ENCODE measurements at regions not wholly inside any gene's neighbourhood (a gene's known extent, or its start where the extent isn't known, plus 50 kb on each side); places are given as distances from the start of the nearest gene placed in this dataset.

DNA sequence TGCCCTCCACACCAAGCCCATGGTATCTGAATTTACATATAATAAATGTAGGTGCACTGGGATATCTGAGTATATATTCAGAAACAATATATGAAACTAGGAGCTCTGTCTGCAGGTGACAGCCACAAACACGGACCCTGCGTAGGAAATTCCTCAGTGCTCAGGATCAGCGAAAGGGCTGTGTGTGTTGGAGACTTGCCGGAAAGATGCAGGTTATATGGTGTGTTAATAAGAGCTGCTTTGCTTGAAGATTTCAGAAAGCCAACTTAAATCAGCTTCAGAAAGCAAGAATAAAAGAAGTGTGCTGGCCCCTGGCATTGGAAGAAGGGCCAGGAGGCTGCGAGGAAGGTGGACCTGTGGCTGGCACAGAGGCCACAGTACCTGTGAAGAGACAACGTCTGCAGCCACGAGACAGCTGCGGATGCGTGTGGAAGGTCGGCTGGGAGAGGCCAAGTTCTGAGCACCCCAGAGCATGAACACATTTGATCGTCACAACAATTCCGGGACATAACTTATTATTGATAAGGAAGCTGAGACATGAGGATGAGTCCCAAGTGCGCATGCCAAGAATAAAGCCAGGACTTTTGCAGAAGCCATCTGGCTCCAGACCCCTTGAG, 183.2 kb downstream of the DLL1 start:
- intact Hi-C loops (cut with micrococcal nuclease) (loop anchor here (10.0 kb wide), 1 partner anchor 273 kb away; no protein-coding TSS in a partner anchor), dilution Hi-C loops (cut with MboI; ENCODE audit: extremely low pct_ligation_motif_present, low sequenced_read_pairs) (no loop called here)
- H3K9ac ChIP-seq (replicated peaks; ENCODE audit: extremely low read depth, insufficient read depth, low read length), result no peak overlapping the region
- H3K27me3 ChIP-seq (ENCODE audit: control insufficient read depth in 2 of 2, insufficient read depth in 2 of 2, low read length in 2 of 2), result no peaks in the 10 kb centered on the region
- H3K4me2 ChIP-seq (ENCODE audit: insufficient read depth, low read length), result no peak overlapping the region
- H3K9me1 ChIP-seq (replicated peaks; ENCODE audit: control insufficient read depth, extremely low read depth, insufficient read depth, low read length), result no peaks in the 10 kb centered on the region
- no peak for FAIRE-seq
- no peak for DNase-seq (ENCODE audit: low read depth, low spot score)
- H2AFZ ChIP-seq (ENCODE audit: low read depth, low read length), result no peak overlapping the region
- no peak overlapping the region for H3K4me3 ChIP-seq (replicated peaks in 1 of 3; ENCODE audit: insufficient read depth in 1 of 3, low read depth in 1 of 3, low read length in 3 of 3)
- H3K79me2 ChIP-seq (ENCODE audit: control insufficient read depth, insufficient read depth, low read length), result no peaks in the 10 kb centered on the region
- POLR2A ChIA-PET, result no interaction called here
- CTCF ChIA-PET, result no interaction called here
- no peak for TF ChIP-seq JUN (IDR thresholded peaks at IDR 0.05; ENCODE audit: borderline replicate concordance, insufficient read depth, insufficient read length, low read depth)
- no peak for TF ChIP-seq MYC (IDR thresholded peaks at IDR 0.05; ENCODE audit: low read depth, low read length)
- TF ChIP-seq EZH2 (IDR thresholded peaks at IDR 0.05; ENCODE audit: borderline replicate concordance, low read depth, low read length, severe bottlenecking), result no peak
- no peak overlapping the region for H3K27ac ChIP-seq (ENCODE audit: insufficient read depth, low read depth, low read length)
- H3K4me1 ChIP-seq (ENCODE audit: control insufficient read depth, extremely low read depth, insufficient read depth, low read length), result no peaks in the 10 kb centered on the region
- no TSS peak for BruUV-seq (replicated peaks)
- no peaks in the 10 kb centered on the region for H3K9me3 ChIP-seq (replicated peaks; ENCODE audit: control insufficient read depth, insufficient read depth, low read length)
- no peaks in the 10 kb centered on the region for H4K20me1 ChIP-seq (replicated peaks; ENCODE audit: control insufficient read depth, extremely low read depth, insufficient read depth, low read length)
- no peaks in the 10 kb centered on the region for H3K36me3 ChIP-seq (ENCODE audit: control insufficient read depth in 2 of 2, extremely low read depth in 1 of 2, insufficient read depth in 2 of 2, low read length in 2 of 2)

DNA sequence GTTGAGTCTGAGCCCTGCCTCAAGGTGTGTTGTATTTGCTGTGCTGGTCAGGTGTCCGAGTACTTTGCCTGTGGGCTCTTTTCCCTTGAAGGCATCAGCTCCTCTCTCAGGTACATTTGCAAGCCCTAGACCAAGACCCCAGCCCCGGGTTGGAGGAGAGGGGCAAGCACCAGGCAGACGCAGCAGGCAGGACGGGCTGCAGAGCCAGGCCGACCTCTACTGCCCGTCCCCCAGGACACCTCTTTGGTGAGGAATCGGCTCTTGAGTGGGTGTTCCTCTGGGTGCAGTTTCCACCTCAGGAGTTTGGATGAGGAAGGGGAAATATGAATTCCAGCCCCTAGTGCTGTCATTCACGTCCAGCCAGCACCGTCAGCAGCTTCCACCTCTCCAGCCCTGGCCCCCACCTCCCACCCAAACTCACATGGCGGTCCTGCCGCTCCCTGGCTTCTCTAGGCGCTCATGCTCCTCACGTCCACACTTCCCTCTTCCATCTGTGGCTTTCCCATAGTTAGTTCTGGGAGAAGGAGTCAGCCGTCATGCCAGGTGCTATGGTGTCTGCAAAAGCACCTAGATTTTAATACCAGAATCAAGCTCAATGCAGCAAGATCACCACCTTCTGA, 183.9 kb downstream of the DLL1 start:
- CTCF ChIA-PET, result no interaction called here
- dilution Hi-C loops (cut with MboI; ENCODE audit: extremely low pct_ligation_motif_present, low sequenced_read_pairs) (no loop called here), intact Hi-C loops (cut with micrococcal nuclease) (loop anchor here (10.0 kb wide), 1 partner anchor 272 kb away; no protein-coding TSS in a partner anchor)
- no peak for TF ChIP-seq POLR2AphosphoS5 (IDR thresholded peaks at IDR 0.05; ENCODE audit: insufficient read depth, low read depth, low read length)
- no peak for TF ChIP-seq EZH2 (IDR thresholded peaks at IDR 0.05; ENCODE audit: borderline replicate concordance, low read depth, low read length, severe bottlenecking)
- TF ChIP-seq MYC (IDR thresholded peaks at IDR 0.05; ENCODE audit: low read depth, low read length), result no peak
- TF ChIP-seq FOS (IDR thresholded peaks at IDR 0.05; ENCODE audit: borderline replicate concordance, insufficient read depth, low read length), result no peak
- no peak for TF ChIP-seq JUN (IDR thresholded peaks at IDR 0.05; ENCODE audit: borderline replicate concordance, insufficient read depth, insufficient read length, low read depth)
- TF ChIP-seq GATA2 (IDR thresholded peaks at IDR 0.05; ENCODE audit: insufficient read depth, insufficient read length, low read depth, low read length), result no peak
- TF ChIP-seq, protein P1, sequence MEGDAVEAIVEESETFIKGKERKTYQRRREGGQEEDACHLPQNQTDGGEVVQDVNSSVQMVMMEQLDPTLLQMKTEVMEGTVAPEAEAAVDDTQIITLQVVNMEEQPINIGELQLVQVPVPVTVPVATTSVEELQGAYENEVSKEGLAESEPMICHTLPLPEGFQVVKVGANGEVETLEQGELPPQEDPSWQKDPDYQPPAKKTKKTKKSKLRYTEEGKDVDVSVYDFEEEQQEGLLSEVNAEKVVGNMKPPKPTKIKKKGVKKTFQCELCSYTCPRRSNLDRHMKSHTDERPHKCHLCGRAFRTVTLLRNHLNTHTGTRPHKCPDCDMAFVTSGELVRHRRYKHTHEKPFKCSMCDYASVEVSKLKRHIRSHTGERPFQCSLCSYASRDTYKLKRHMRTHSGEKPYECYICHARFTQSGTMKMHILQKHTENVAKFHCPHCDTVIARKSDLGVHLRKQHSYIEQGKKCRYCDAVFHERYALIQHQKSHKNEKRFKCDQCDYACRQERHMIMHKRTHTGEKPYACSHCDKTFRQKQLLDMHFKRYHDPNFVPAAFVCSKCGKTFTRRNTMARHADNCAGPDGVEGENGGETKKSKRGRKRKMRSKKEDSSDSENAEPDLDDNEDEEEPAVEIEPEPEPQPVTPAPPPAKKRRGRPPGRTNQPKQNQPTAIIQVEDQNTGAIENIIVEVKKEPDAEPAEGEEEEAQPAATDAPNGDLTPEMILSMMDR (IDR thresholded peaks at IDR 0.05; ENCODE audit: extremely low read depth in 1 of 2, insufficient read depth in 1 of 2, low read depth in 1 of 2, low read length in 2 of 2), result no peak
- no peak for TF ChIP-seq POLR2A (IDR thresholded peaks at IDR 0.05; ENCODE audit: low read depth, low read length)
- TF ChIP-seq, protein P2, sequence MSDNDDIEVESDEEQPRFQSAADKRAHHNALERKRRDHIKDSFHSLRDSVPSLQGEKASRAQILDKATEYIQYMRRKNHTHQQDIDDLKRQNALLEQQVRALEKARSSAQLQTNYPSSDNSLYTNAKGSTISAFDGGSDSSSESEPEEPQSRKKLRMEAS (IDR thresholded peaks at IDR 0.05; ENCODE audit: insufficient read depth, insufficient read length), result no peak
- H3K9me3 ChIP-seq (replicated peaks; ENCODE audit: control insufficient read depth, insufficient read depth, low read length), result no peaks in the 10 kb centered on the region
- no peak overlapping the region for H3K4me2 ChIP-seq (ENCODE audit: insufficient read depth, low read length)
- H4K20me1 ChIP-seq (replicated peaks; ENCODE audit: control insufficient read depth, extremely low read depth, insufficient read depth, low read length), result no peaks in the 10 kb centered on the region
- no peaks in the 10 kb centered on the region for H3K27me3 ChIP-seq (ENCODE audit: control insufficient read depth in 2 of 2, insufficient read depth in 2 of 2, low read length in 2 of 2)
- H3K36me3 ChIP-seq (ENCODE audit: control insufficient read depth in 2 of 2, extremely low read depth in 1 of 2, insufficient read depth in 2 of 2, low read length in 2 of 2), result no peaks in the 10 kb centered on the region
- FAIRE-seq (no peak), DNase-seq (ENCODE audit: low read depth, low spot score) (no peak)
- no peak overlapping the region for H2AFZ ChIP-seq (ENCODE audit: low read depth, low read length)
- H3K4me1 ChIP-seq (ENCODE audit: control insufficient read depth, extremely low read depth, insufficient read depth, low read length), result no peaks in the 10 kb centered on the region
- no peaks in the 10 kb centered on the region for H3K79me2 ChIP-seq (ENCODE audit: control insufficient read depth, insufficient read depth, low read length)
- H3K9me1 ChIP-seq (replicated peaks; ENCODE audit: control insufficient read depth, extremely low read depth, insufficient read depth, low read length), result no peaks in the 10 kb centered on the region
- POLR2A ChIA-PET, result no interaction called here
- no peak overlapping the region for H3K27ac ChIP-seq (ENCODE audit: insufficient read depth, low read depth, low read length)
- H3K9ac ChIP-seq (replicated peaks; ENCODE audit: extremely low read depth, insufficient read depth, low read length), result no peak overlapping the region
- H3K4me3 ChIP-seq (replicated peaks in 1 of 3; ENCODE audit: insufficient read depth in 1 of 3, low read depth in 1 of 3, low read length in 3 of 3), result no peak overlapping the region
- no TSS peak for BruUV-seq (replicated peaks)
